Fibroblast of the aortic adventitia (primary cell): ENCODE measurements at regions not wholly inside any gene's neighbourhood (a gene's known extent, or its start where the extent isn't known, plus 50 kb on each side); places are given as distances from the start of the nearest gene placed in this dataset.

ENCODE experiments used
- DNase-seq: peaks from one replicate; pipeline ENCODE4 v3.0.0-alpha.2; 2010; ENCODE audit warnings: low read depth
- H3K4me3 ChIP-seq: 2 replicates; pipeline ENCODE4 v1.5.1; 2011; ENCODE audit warnings: low read depth, mild to moderate bottlenecking, control low read depth, low read length, moderate library complexity
- CTCF ChIP-seq: IDR thresholded peaks from 2 replicates; pipeline ENCODE4 v1.5.1; 2011; ENCODE audit warnings: mild to moderate bottlenecking, low read length, control low read depth, inconsistent platforms; ENCODE audit not compliant: insufficient read depth

- TF ChIP-seq CTCF, result no peak
- no peak overlapping the region for H3K4me3 ChIP-seq
- DNase-seq, result no peak
Observed at GRCh38 chr10:78979938-78980337, 88.8 kb upstream of the ZMIZ1 start.

DNA sequence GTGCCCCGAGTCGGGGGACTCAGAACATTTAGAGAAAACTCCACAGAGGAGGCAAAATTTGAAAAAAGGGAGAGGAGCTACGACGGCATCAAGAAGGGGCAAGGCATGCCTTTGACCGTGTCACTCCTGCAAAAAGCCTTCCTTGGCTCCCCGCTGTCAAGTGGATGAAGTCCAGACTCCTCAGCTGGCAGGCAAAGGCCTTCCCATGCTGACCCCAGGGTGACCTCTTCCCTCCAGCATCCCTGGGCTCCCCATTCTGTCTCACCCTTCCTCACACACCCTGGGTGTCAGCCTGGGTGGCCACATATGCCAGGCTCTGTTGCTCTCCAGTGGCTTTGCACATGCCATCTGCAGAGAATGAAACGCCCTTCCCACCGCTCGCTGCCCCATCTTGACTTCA, 88.4 kb upstream of the ZMIZ1 start:
- no peak overlapping the region for H3K4me3 ChIP-seq
- TF ChIP-seq CTCF, result no peak
- peak; percentile 32 for DNase-seq

DNA sequence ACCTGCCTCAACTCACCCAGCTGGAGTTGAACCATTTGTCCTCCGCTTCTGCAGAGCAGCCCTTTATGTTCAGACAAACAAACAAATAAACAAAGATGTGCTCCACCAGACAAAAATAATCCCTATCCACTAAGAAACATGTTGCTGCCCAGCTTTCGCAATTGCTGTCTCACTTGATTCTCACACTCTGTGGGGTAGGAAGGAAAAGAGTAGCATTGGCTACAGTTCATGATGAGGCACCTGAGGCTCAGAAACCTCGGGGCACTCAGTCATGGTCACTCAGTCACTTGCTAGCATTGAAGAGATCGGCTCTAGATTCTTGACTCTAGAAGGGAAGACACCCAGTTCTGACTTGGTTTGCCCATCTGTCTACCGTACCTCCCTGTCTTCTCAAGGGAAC, 88.0 kb upstream of the ZMIZ1 start:
- no peak overlapping the region for H3K4me3 ChIP-seq
- TF ChIP-seq CTCF, result no peak
- DNase-seq, result no peak

GRCh38 chr10:78981257-78981969, 87.4 kb upstream of the ZMIZ1 start:
- no peak for TF ChIP-seq CTCF
- H3K4me3 ChIP-seq, result no peak overlapping the region
- no peak for DNase-seq

DNA sequence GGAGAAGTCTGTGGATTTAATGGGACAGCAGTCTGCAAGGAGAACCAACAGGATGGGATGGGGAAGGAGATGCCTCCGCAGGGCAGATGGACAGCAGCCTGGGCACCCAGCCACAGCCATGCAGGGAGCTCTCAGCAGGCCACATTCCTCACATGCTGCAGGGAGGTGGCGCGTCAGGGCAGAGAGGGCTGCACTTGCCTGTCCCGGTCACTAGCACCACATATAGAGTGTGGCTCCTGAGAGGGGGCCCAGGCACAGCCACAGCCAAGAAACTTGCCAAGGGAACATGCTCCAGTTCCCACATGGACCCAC, 86.8 kb upstream of the ZMIZ1 start:
- no peak for DNase-seq
- no peak for TF ChIP-seq CTCF
- no peak overlapping the region for H3K4me3 ChIP-seq

DNA sequence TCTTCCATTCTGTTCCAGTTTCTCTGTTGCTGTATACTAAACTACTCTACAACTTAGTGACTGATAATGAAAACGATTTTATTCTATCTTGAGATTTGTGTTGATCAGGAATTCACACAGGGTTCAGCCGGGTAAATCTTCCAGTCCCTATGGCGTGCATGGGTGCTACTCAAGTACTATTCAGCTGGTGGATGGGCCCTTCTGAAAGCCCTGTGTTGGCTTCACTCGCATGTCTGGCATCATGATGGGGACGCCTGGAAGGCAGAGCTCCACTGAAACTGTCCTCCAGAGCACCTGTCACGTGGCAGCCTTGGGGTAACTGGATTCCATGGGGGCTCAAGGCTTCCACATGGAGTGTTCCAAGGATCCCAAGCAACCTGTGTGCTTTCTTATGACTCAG, 86.0 kb upstream of the ZMIZ1 start:
- DNase-seq, result no peak
- H3K4me3 ChIP-seq, result no peak overlapping the region
- TF ChIP-seq CTCF, result no peak

DNA sequence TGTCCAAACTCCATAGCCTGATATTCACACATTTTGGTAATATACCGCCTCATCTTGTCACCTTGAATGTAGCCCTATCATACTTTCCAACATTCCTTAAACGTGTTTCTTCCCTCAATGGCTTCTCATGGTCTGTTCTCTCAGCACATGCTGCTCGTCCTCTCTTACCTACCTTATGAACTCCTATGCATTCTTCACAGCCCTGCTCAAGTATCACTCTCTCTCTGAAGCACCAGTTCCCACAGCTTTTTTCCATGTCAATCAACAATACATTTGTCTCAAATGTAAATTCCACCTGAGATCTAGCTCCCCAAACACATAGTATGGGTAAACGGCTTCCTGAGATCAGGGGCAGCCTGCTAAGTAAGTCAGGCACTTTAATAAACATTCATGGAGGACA, 85.2 kb upstream of the ZMIZ1 start:
- H3K4me3 ChIP-seq, result no peak overlapping the region
- TF ChIP-seq CTCF, result no peak
- DNase-seq, result no peak
